GM12878 (cell line): ENCODE measurements at regions not wholly inside any gene's neighbourhood (a gene's known extent, or its start where the extent isn't known, plus 50 kb on each side); places are given as distances from the start of the nearest gene placed in this dataset.

ENCODE experiments used
- ATAC-seq: fragments of 200-7000 bp; cut with Tn5 transposase; 3 replicates; pipeline ENCODE4 v1.9.1; 2020; ENCODE audit warnings: mild to moderate bottlenecking, moderate library complexity
- BruUV-seq: library from RNA; stranded (reverse); fragments of 400-500 nt; replicated peaks from 2 replicates; lab custom pipeline; 2021; lab: Mats Ljungman, UMichigan
- CTCF ChIA-PET: fragments of 300-600 bp; sonication (Branson Sonifier 250); formaldehyde crosslinking; extraction: SDS; loops from one replicate; lab custom pipeline; 2021; ENCODE audit warnings: inconsistent platforms; lab: Yijun Ruan, JAX
- POLR2A ChIA-PET: fragments of 350-600 bp; formaldehyde crosslinking; extraction: SDS; loops from one replicate; lab custom pipeline; 2021; ENCODE audit warnings: inconsistent platforms; lab: Charles Lee
- RAD21 ChIA-PET: fragments of 300-600 bp; sonication (Branson Sonifier 250); formaldehyde crosslinking; loops from one replicate; lab custom pipeline; 2023; ENCODE audit warnings: antibody characterized with exemption; ENCODE audit not compliant: unreplicated experiment; lab: Charles Lee
- SMC1A ChIA-PET: fragments of 300-600 bp; sonication (Branson Sonifier 250); formaldehyde crosslinking; loops from one replicate; lab custom pipeline; 2023; ENCODE audit not compliant: unreplicated experiment, uncharacterized antibody; lab: Charles Lee
- DNase-seq: peaks from one replicate; pipeline ENCODE4 v3.0.0-alpha.2; 2011; ENCODE audit warnings: low read depth, low spot score
- FAIRE-seq: peaks from 3 replicates; lab custom pipeline; 2011; peaks lifted over from hg19 to GRCh38; lab: Jason Lieb, UNC
- H2AFZ ChIP-seq: 2 replicates; pipeline ENCODE4 v1.6.0; 2011; ENCODE audit warnings: low read depth, low read length, control low read depth; ENCODE audit not compliant: control insufficient read depth
- H3K27ac ChIP-seq: 2 replicates; pipeline ENCODE4 v1.5.1; 2011; ENCODE audit warnings: control low read depth; ENCODE audit not compliant: control insufficient read depth, insufficient read depth
- H3K27me3 ChIP-seq, 2 experiments: replicated peaks in 1 of 2; 2 replicates each; pipeline versions ENCODE4 v1.6.0 to v1.6.1; 2011; ENCODE audit warnings: low read length in 1 of 2; ENCODE audit not compliant: control insufficient read depth in 2 of 2, insufficient read depth in 2 of 2
- H3K36me3 ChIP-seq, 2 experiments: 2 replicates each; pipeline ENCODE4 v1.5.1; 2011; ENCODE audit warnings: low read length in 1 of 2; ENCODE audit not compliant: control insufficient read depth in 2 of 2, insufficient read depth in 2 of 2
- H3K4me1 ChIP-seq: 2 replicates; pipeline ENCODE4 v1.6.1; 2011; ENCODE audit warnings: mild to moderate bottlenecking, low read length, moderate library complexity, mixed read lengths; ENCODE audit not compliant: control insufficient read depth, insufficient read depth
- H3K4me2 ChIP-seq: 2 replicates; pipeline ENCODE4 v1.6.0; 2011; ENCODE audit warnings: control low read depth; ENCODE audit not compliant: control insufficient read depth, insufficient read depth
- H3K4me3 ChIP-seq: fragments of 200-600 bp; sonication (generic); 2 replicates; pipeline ENCODE4 v1.5.1; 2016
- H3K79me2 ChIP-seq: 2 replicates; pipeline ENCODE4 v1.6.0; 2011; ENCODE audit warnings: low read length; ENCODE audit not compliant: control insufficient read depth, insufficient read depth
- H3K9ac ChIP-seq: 2 replicates; pipeline ENCODE4 v1.8.0; 2011; ENCODE audit warnings: low read length, control low read depth, mixed read lengths; ENCODE audit not compliant: control insufficient read depth, insufficient read depth
- H3K9me3 ChIP-seq: replicated peaks from 3 replicates; pipeline ENCODE4 v1.5.1; 2011; ENCODE audit warnings: mild to moderate bottlenecking, low read length; ENCODE audit not compliant: control insufficient read depth, insufficient read depth
- H4K20me1 ChIP-seq: 2 replicates; pipeline ENCODE4 v1.6.0; 2011; ENCODE audit not compliant: control insufficient read depth, insufficient read depth
- CBFB ChIP-seq: IDR thresholded peaks from 2 replicates; pipeline ENCODE4 v1.6.1; 2016; ENCODE audit warnings: antibody characterized with exemption, low read depth
- CBX3 ChIP-seq: fragments of 200-600 bp; sonication (generic); IDR thresholded peaks from 2 replicates; pipeline ENCODE4 v1.6.1; 2016; ENCODE audit warnings: low read depth, borderline replicate concordance
- NBN ChIP-seq: fragments of 450-650 bp; IDR thresholded peaks from 2 replicates; pipeline ENCODE4 v1.6.1; 2016
- PML ChIP-seq: IDR thresholded peaks from 2 replicates; pipeline ENCODE4 v1.6.1; 2012; ENCODE audit warnings: low read length, inconsistent platforms
- WGBS: methylation state at CpG from one replicate; pipeline ENCODE4 v1.1.6; 2016; ENCODE audit warnings: low lambda C conversion rate; ENCODE audit not compliant: insufficient replicate concordance, insufficient coverage; ENCODE audit errors: missing lambda C conversion rate; 5-methylcytosine and 5-hydroxymethylcytosine counted together
- in situ Hi-C: fragments of 300-500 bp; cut with MboI; formaldehyde crosslinking; loops from 9 replicates; pipeline ENCODE4 v1.14.3; 2018; ENCODE audit warnings: mixed read lengths
- intact Hi-C: fragments of 100-400 bp; cut with micrococcal nuclease; formaldehyde crosslinking; loops from one replicate; pipeline ENCODE4 v1.14.2; 2022; ENCODE audit not compliant: unreplicated experiment
- TF ChIP-seq, protein P1 (sequence below): fragments of 450-650 bp; formaldehyde crosslinking; IDR thresholded peaks from 2 replicates; pipeline ENCODE4 v1.4.0; 2022; ENCODE audit warnings: mild to moderate bottlenecking, moderate library complexity
- TF ChIP-seq, protein P2 (sequence below): IDR thresholded peaks from 2 replicates; pipeline ENCODE4 v1.6.1; 2012; ENCODE audit warnings: low read depth, low read length, improper control_type of control experiment
- TF ChIP-seq, protein P3 (sequence below): fragments of 450-650 bp; IDR thresholded peaks from 2 replicates; pipeline ENCODE4 v1.6.1; 2017; ENCODE audit warnings: borderline replicate concordance

DNA sequence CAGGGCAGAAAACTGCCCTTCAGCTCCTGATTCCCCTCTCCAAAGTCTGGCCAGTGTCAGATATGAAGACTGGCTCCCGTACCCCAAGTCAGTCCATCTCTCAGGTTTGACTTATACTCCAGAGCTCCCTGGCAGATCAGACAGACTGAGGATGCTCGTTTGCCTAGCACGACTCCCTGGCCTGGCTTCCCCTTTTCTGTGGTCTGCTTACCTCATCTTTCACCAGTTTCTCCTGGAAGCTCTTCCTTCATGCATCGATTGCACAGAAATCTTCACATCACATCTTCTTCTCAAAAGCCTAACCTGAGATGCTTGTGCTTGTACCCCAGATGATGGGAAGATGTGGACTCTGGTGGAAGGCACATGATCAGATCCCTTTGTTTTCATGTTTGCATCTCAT, 387.9 kb upstream of the POU3F3 start:
- ChIA-PET CTCF (no interaction called here), SMC1A (no interaction called here), POLR2A (no interaction called here), RAD21 (no interaction called here)
- DNase-seq: no peak
- no peak overlapping the region for H2AFZ ChIP-seq
- intact Hi-C loops: no loop called here
- H3K4me2 ChIP-seq: no peak overlapping the region
- H3K27ac ChIP-seq: no peak overlapping the region
- H4K20me1 ChIP-seq: no peaks in the 10 kb centered on the region
- no peaks in the 10 kb centered on the region for H3K9me3 ChIP-seq
- H3K9ac ChIP-seq: no peak overlapping the region
- no peaks in the 10 kb centered on the region for H3K79me2 ChIP-seq
- no peak for ATAC-seq
- BruUV-seq: no TSS peak
- H3K4me1 ChIP-seq: no peaks in the 10 kb centered on the region
- H3K36me3 ChIP-seq: no peaks in the 10 kb centered on the region
- TF ChIP-seq, protein P1, sequence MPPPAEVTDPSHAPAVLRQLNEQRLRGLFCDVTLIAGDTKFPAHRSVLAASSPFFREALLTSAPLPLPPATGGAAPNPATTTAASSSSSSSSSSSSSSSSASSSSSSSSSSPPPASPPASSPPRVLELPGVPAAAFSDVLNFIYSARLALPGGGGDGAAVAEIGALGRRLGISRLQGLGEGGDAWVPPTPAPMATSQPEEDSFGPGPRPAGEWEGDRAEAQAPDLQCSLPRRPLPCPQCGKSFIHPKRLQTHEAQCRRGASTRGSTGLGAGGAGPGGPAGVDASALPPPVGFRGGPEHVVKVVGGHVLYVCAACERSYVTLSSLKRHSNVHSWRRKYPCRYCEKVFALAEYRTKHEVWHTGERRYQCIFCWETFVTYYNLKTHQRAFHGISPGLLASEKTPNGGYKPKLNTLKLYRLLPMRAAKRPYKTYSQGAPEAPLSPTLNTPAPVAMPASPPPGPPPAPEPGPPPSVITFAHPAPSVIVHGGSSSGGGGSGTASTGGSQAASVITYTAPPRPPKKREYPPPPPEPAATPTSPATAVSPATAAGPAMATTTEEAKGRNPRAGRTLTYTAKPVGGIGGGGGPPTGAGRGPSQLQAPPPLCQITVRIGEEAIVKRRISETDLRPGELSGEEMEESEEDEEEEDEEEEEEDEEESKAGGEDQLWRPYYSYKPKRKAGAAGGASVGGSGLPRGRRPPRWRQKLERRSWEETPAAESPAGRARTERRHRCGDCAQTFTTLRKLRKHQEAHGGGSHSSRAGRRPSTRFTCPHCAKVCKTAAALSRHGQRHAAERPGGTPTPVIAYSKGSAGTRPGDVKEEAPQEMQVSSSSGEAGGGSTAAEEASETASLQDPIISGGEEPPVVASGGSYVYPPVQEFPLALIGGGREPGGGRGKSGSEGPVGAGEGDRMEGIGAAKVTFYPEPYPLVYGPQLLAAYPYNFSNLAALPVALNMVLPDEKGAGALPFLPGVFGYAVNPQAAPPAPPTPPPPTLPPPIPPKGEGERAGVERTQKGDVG: no peak
- TF ChIP-seq, protein P2, sequence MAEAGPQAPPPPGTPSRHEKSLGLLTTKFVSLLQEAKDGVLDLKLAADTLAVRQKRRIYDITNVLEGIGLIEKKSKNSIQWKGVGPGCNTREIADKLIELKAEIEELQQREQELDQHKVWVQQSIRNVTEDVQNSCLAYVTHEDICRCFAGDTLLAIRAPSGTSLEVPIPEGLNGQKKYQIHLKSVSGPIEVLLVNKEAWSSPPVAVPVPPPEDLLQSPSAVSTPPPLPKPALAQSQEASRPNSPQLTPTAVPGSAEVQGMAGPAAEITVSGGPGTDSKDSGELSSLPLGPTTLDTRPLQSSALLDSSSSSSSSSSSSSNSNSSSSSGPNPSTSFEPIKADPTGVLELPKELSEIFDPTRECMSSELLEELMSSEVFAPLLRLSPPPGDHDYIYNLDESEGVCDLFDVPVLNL: no peak
- TF ChIP-seq CBFB (no peak), PML (no peak), NBN (no peak), CBX3 (no peak)
- TF ChIP-seq, protein P3, sequence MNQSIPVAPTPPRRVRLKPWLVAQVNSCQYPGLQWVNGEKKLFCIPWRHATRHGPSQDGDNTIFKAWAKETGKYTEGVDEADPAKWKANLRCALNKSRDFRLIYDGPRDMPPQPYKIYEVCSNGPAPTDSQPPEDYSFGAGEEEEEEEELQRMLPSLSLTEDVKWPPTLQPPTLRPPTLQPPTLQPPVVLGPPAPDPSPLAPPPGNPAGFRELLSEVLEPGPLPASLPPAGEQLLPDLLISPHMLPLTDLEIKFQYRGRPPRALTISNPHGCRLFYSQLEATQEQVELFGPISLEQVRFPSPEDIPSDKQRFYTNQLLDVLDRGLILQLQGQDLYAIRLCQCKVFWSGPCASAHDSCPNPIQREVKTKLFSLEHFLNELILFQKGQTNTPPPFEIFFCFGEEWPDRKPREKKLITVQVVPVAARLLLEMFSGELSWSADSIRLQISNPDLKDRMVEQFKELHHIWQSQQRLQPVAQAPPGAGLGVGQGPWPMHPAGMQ: no peak
- H3K27me3 ChIP-seq: 0 out of 4 replicates have a peak, but pooled peaks cover 0 to 1% of the 10 kb centered on the region in 2 experiments
- FAIRE-seq: no peak
- no peak overlapping the region for H3K4me3 ChIP-seq
- 6% methylated on average over 4 of the region's 4 CpGs for WGBS
- in situ Hi-C loops: no loop called here
